COLO668 (cell line): ENCODE measurements at regions not wholly inside any gene's neighbourhood (a gene's known extent, or its start where the extent isn't known, plus 50 kb on each side); places are given as distances from the start of the nearest gene placed in this dataset.
"Not testable (repeated sequence)": the region's sequence is repeated elsewhere in the genome, so short reads cannot be mapped to it uniquely, and the experiment has no call there.

Experiments
- DNase-seq: peaks from one replicate; lab custom pipeline; 2025; ENCODE audit not compliant: unreplicated experiment; lab: John Stamatoyannopoulos, UW

- no peak for DNase-seq
These were observed 118.1 kb downstream of the CCDC34 start for GRCh38 chr11:27244900-27245299.

GRCh38 chr11:27242591-27242990 lies 120.4 kb downstream of the CCDC34 start:
- no peak for DNase-seq

GRCh38 chr11:27241311-27242122 lies 121.5 kb downstream of the CCDC34 start:
- no peak for DNase-seq

- DNase-seq, result no peak
These were observed 123.6 kb downstream of the CCDC34 start for GRCh38 chr11:27239305-27239942.

- DNase-seq, result no peak
These were observed 124.2 kb downstream of the CCDC34 start for GRCh38 chr11:27238811-27239210.

GRCh38 chr11:27237643-27238042 lies 125.4 kb downstream of the CCDC34 start:
- DNase-seq, result no peak

- no peak for DNase-seq
These were observed 128.1 kb downstream of the CCDC34 start for GRCh38 chr11:27234961-27235360.

- DNase-seq, result no peak
These were observed 128.9 kb downstream of the CCDC34 start for GRCh38 chr11:27234043-27234668.

- no peak for DNase-seq
These were observed 129.4 kb downstream of the CCDC34 start for GRCh38 chr11:27233654-27234042.

GRCh38 chr11:27231530-27231929 lies 131.5 kb downstream of the CCDC34 start:
- DNase-seq, result no peak

GRCh38 chr11:27230192-27230572 lies 132.8 kb downstream of the CCDC34 start:
- DNase-seq, result no peak

- no peak for DNase-seq
These were observed 133.4 kb downstream of the CCDC34 start for GRCh38 chr11:27229511-27230191.

GRCh38 chr11:27228906-27229290 lies 134.1 kb downstream of the CCDC34 start:
- no peak for DNase-seq

- no peak for DNase-seq
These were observed 134.6 kb downstream of the CCDC34 start for GRCh38 chr11:27228232-27228905.

GRCh38 chr11:27227736-27228135 lies 135.3 kb downstream of the CCDC34 start:
- DNase-seq, result no peak

GRCh38 chr11:27219487-27220039 lies 143.5 kb downstream of the CCDC34 start:
- not testable (repeated sequence) for DNase-seq

- DNase-seq, result no peak
These were observed 144.5 kb downstream of the CCDC34 start for GRCh38 chr11:27218421-27219038.

GRCh38 chr11:27217948-27218420 lies 145.0 kb downstream of the CCDC34 start:
- DNase-seq, result no peak

- DNase-seq, result no peak
These were observed 145.5 kb downstream of the CCDC34 start for GRCh38 chr11:27217496-27217895.
